ENCODE measurements at regions not wholly inside any gene's neighbourhood (a gene's known extent, or its start where the extent isn't known, plus 50 kb on each side); places are given as distances from the start of the nearest gene placed in this dataset.

DNA sequence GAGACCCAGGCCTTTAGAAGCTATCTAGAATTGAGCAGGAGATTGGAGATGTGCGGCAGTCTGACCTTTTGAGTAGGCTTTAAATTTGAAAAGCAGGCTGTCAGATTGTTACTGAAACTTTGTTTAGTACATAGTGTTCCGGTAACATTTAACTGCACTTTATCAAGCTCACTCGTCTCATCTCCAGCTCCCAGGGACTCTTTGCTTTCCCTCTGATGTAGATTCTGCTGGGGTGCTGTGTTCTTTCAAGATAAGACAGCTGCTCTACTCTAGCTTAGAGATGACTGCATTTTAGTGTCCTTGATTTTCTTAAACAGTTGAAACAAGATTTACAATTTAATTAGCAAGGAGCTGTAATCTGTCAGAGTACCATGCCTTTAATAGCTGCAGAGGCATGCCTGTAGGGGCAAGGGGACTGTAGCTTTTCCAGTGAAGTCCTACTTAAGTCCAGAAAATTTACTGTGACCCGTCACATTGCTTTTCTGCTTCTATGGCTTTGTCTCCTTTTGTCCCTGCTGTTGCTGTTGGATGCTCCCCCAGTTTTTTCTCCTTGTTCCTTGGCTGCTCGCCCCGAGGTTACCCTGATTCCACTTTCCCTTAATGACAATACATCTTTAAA lies 56.4 kb upstream of the MTPN start:
- Histone ChIP-seq H3K4me2 (ENCODE audit: low read depth, low read length, poor library complexity, severe bottlenecking) (no peak overlapping the region), H4K20me1 (ENCODE audit: low read depth, low read length) (no peaks in the 10 kb centered on the region), H3K9me3 (ENCODE audit: insufficient read depth, low read length) (no peaks in the 10 kb centered on the region), H3K27me3 (ENCODE audit: low read length) (peaks cover 3% of the 10 kb centered on the region; the same call in 1 of the 2 replicates), H3K4me3 (ENCODE audit: insufficient read depth, low read length, poor library complexity, severe bottlenecking) (no peak overlapping the region), H3K27ac (ENCODE audit: low read depth, low read length) (no peak overlapping the region), H3F3A (ENCODE audit: insufficient read depth) (no peaks in the 10 kb centered on the region), H3K36me3 (ENCODE audit: low read length) (no peaks in the 10 kb centered on the region), H3K79me2 (ENCODE audit: insufficient read depth, low read length) (no peaks in the 10 kb centered on the region), H2AFZ (ENCODE audit: low read depth, low read length, severe bottlenecking) (no peak overlapping the region), H3K9ac (ENCODE audit: low read length) (no peak overlapping the region), H3K9me2 (replicated peaks; ENCODE audit: insufficient read depth, low read length) (no peaks in the 10 kb centered on the region)
- TF ChIP-seq CTCF (IDR thresholded peaks at IDR 0.05; ENCODE audit: insufficient read depth, low read length, poor library complexity, severe bottlenecking) (no peak), EZH2phosphoT487 (conservative IDR thresholded peaks at IDR 0.05; ENCODE audit: low read length) (no peak)

- H2AFZ ChIP-seq (ENCODE audit: low read depth, low read length, severe bottlenecking), result no peak overlapping the region
- no peaks in the 10 kb centered on the region for H4K20me1 ChIP-seq (ENCODE audit: low read depth, low read length)
- H3F3A ChIP-seq (ENCODE audit: insufficient read depth), result no peaks in the 10 kb centered on the region
- peaks cover under 1% of the 10 kb centered on the region; the same call in 1 of the 2 replicates for H3K27me3 ChIP-seq (ENCODE audit: low read length)
- no peak overlapping the region for H3K4me2 ChIP-seq (ENCODE audit: low read depth, low read length, poor library complexity, severe bottlenecking)
- no peaks in the 10 kb centered on the region for H3K9me2 ChIP-seq (replicated peaks; ENCODE audit: insufficient read depth, low read length)
- H3K79me2 ChIP-seq (ENCODE audit: insufficient read depth, low read length), result no peaks in the 10 kb centered on the region
- H3K9me3 ChIP-seq (ENCODE audit: insufficient read depth, low read length), result no peaks in the 10 kb centered on the region
- no peak overlapping the region for H3K4me3 ChIP-seq (ENCODE audit: insufficient read depth, low read length, poor library complexity, severe bottlenecking)
- H3K36me3 ChIP-seq (ENCODE audit: low read length), result no peaks in the 10 kb centered on the region
- TF ChIP-seq CTCF (IDR thresholded peaks at IDR 0.05; ENCODE audit: insufficient read depth, low read length, poor library complexity, severe bottlenecking) (no peak), EZH2phosphoT487 (conservative IDR thresholded peaks at IDR 0.05; ENCODE audit: low read length) (no peak)
- no peak overlapping the region for H3K9ac ChIP-seq (ENCODE audit: low read length)
- H3K27ac ChIP-seq (ENCODE audit: low read depth, low read length), result no peak overlapping the region
Observed at GRCh38 chr7:136030867-136031318, 53.7 kb upstream of the MTPN start.

DNA sequence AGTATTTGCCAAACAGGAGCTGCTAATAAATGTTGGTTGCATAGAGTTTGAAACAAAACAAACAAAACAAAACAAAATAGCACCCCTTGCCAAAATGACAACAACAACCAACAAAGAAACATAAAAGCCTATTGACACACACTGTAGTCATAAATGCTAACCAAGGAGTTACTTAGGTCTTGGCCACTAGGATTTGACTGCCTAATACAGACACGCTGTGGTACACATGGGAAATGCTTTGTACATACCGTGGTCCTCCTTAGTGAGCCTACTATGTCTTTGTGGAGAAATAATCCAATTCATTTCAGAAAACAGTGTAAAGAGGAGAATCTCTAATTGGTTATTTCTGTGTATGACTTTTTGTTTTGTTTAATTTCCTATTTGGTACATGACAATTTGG lies 53.2 kb upstream of the MTPN start:
- Histone ChIP-seq H3K36me3 (ENCODE audit: low read length) (no peaks in the 10 kb centered on the region), H3K79me2 (ENCODE audit: insufficient read depth, low read length) (no peaks in the 10 kb centered on the region), H3K4me3 (ENCODE audit: insufficient read depth, low read length, poor library complexity, severe bottlenecking) (no peak overlapping the region), H3K9me3 (ENCODE audit: insufficient read depth, low read length) (no peaks in the 10 kb centered on the region), H3K9ac (ENCODE audit: low read length) (no peak overlapping the region), H3K9me2 (replicated peaks; ENCODE audit: insufficient read depth, low read length) (no peaks in the 10 kb centered on the region), H3K27ac (ENCODE audit: low read depth, low read length) (no peak overlapping the region), H3K4me2 (ENCODE audit: low read depth, low read length, poor library complexity, severe bottlenecking) (no peak overlapping the region), H3F3A (ENCODE audit: insufficient read depth) (no peaks in the 10 kb centered on the region), H2AFZ (ENCODE audit: low read depth, low read length, severe bottlenecking) (no peak overlapping the region), H4K20me1 (ENCODE audit: low read depth, low read length) (no peaks in the 10 kb centered on the region), H3K27me3 (ENCODE audit: low read length) (no peaks in the 10 kb centered on the region)
- TF ChIP-seq EZH2phosphoT487 (conservative IDR thresholded peaks at IDR 0.05; ENCODE audit: low read length) (no peak), CTCF (IDR thresholded peaks at IDR 0.05; ENCODE audit: insufficient read depth, low read length, poor library complexity, severe bottlenecking) (no peak)
